Mesendoderm (in vitro differentiated cells): ENCODE measurements at regions not wholly inside any gene's neighbourhood (a gene's known extent, or its start where the extent isn't known, plus 50 kb on each side); places are given as distances from the start of the nearest gene placed in this dataset.

Source experiments
- DNase-seq: peaks from one replicate; pipeline ENCODE4 v3.0.0; 2013
- H2AK5ac ChIP-seq: 2 replicates; pipeline ENCODE4 v1.6.1; 2013; ENCODE audit warnings: low read length, inconsistent platforms
- H2BK120ac ChIP-seq: 2 replicates; pipeline ENCODE4 v1.6.1; 2013; ENCODE audit warnings: low read depth, mild to moderate bottlenecking, low read length, moderate library complexity, mixed read lengths
- H2BK15ac ChIP-seq: replicated peaks from 2 replicates; pipeline ENCODE4 v1.6.1; 2013; ENCODE audit warnings: low read depth, mild to moderate bottlenecking, moderate library complexity
- H2BK5ac ChIP-seq: 2 replicates; pipeline ENCODE4 v1.6.1; 2013; ENCODE audit warnings: low read length, inconsistent platforms
- H3K18ac ChIP-seq: 2 replicates; pipeline ENCODE4 v1.6.1; 2013; ENCODE audit warnings: mild to moderate bottlenecking, low read length, mixed read lengths
- H3K23ac ChIP-seq: one replicate; pipeline ENCODE4 v1.6.1; 2013; ENCODE audit warnings: low read length
- H3K27ac ChIP-seq: 2 replicates; pipeline ENCODE4 v1.5.1; 2013; ENCODE audit warnings: low read depth, mild to moderate bottlenecking, inconsistent platforms, low read length, moderate library complexity
- H3K27me3 ChIP-seq: 2 replicates; pipeline ENCODE4 v1.6.1; 2013; ENCODE audit warnings: low read length, control low read depth, mild to moderate bottlenecking, inconsistent platforms; ENCODE audit not compliant: insufficient read depth, poor library complexity
- H3K36me3 ChIP-seq: 2 replicates; pipeline ENCODE4 v1.6.1; 2013; ENCODE audit warnings: low read length, inconsistent platforms; ENCODE audit not compliant: control insufficient read depth, insufficient read depth
- H3K4ac ChIP-seq: one replicate; pipeline ENCODE4 v1.6.1; 2013; ENCODE audit warnings: low read depth, mild to moderate bottlenecking, low read length, moderate library complexity
- H3K4me1 ChIP-seq: 2 replicates; pipeline ENCODE4 v1.6.1; 2013; ENCODE audit warnings: low read depth, low read length, inconsistent platforms; ENCODE audit not compliant: control insufficient read depth
- H3K4me2 ChIP-seq: 2 replicates; pipeline ENCODE4 v1.6.1; 2013; ENCODE audit warnings: low read length
- H3K4me3 ChIP-seq: 2 replicates; pipeline ENCODE4 v1.5.1; 2013; ENCODE audit warnings: mild to moderate bottlenecking, low read length
- H3K56ac ChIP-seq: one replicate; pipeline ENCODE4 v1.6.1; 2013; ENCODE audit warnings: low read length
- H3K79me1 ChIP-seq: 2 replicates; pipeline ENCODE4 v1.6.1; 2013; ENCODE audit warnings: low read length, inconsistent platforms
- H3K79me2 ChIP-seq: 2 replicates; pipeline ENCODE4 v1.6.1; 2013; ENCODE audit warnings: mild to moderate bottlenecking, low read length; ENCODE audit not compliant: control insufficient read depth, insufficient read depth
- H3K9ac ChIP-seq: 2 replicates; pipeline ENCODE4 v1.6.1; 2013; ENCODE audit warnings: low read length, inconsistent platforms
- H4K5ac ChIP-seq: one replicate; pipeline ENCODE4 v1.6.1; 2013; ENCODE audit warnings: low read length
- H4K8ac ChIP-seq: one replicate; pipeline ENCODE4 v1.6.1; 2013; ENCODE audit warnings: low read depth, mild to moderate bottlenecking, control low read depth, low read length, moderate library complexity
- WGBS: extraction: QIAGEN DNeasy Blood & Tissue Kit; methylation state at CpG from one replicate; pipeline ENCODE4 v1.1.7; 2013; ENCODE audit warnings: low lambda C conversion rate, missing lambda C conversion rate; ENCODE audit not compliant: insufficient coverage; ENCODE audit errors: extremely low coverage; 5-methylcytosine and 5-hydroxymethylcytosine counted together

DNA sequence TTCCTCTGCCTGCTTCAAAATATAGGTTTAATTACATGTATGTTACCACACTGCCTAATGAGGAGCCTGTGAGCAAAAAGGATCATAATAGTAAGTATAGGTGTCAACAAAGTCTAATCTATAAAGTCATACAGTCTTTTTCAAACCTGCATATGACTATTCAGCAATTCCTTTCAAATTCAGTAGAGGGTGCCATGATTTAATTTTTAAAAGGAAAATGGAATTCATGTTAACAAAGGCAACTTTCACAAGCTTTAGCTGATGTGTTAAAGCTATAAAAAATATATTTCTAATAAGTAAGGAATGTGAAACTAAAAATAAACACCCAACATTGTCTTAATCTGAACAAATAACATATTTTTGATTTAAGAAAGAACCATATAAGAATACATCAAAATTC, 52.1 kb downstream of the MPP7 start:
- no peak for DNase-seq
- Histone ChIP-seq H2BK15ac (no peak overlapping the region), H3K4me3 (no peak overlapping the region), H3K9ac (no peak overlapping the region), H2AK5ac (no peak overlapping the region), H4K5ac (no peak overlapping the region), H2BK120ac (no peak overlapping the region), H3K4me1 (no peaks in the 10 kb centered on the region), H3K27me3 (no peaks in the 10 kb centered on the region), H3K4me2 (no peak overlapping the region), H2BK5ac (no peak overlapping the region), H4K8ac (no peak overlapping the region), H3K79me2 (no peaks in the 10 kb centered on the region), H3K36me3 (no peaks in the 10 kb centered on the region), H3K18ac (no peak overlapping the region), H3K27ac (no peak overlapping the region), H3K56ac (no peak overlapping the region), H3K79me1 (no peaks in the 10 kb centered on the region), H3K23ac (no peak overlapping the region), H3K4ac (no peak overlapping the region)

GRCh38 chr10:28250358-28250757, 52.5 kb downstream of the MPP7 start:
- Histone ChIP-seq H3K4me3 (no peak overlapping the region), H3K4ac (no peak overlapping the region), H2BK5ac (no peak overlapping the region), H2BK120ac (no peak overlapping the region), H3K18ac (no peak overlapping the region), H3K4me1 (no peaks in the 10 kb centered on the region), H3K27ac (no peak overlapping the region), H3K36me3 (no peaks in the 10 kb centered on the region), H3K56ac (no peak overlapping the region), H2BK15ac (no peak overlapping the region), H3K9ac (no peak overlapping the region), H4K5ac (no peak overlapping the region), H2AK5ac (no peak overlapping the region), H3K23ac (no peak overlapping the region), H3K79me1 (no peaks in the 10 kb centered on the region), H3K4me2 (no peak overlapping the region), H4K8ac (no peak overlapping the region), H3K79me2 (no peaks in the 10 kb centered on the region), H3K27me3 (no peaks in the 10 kb centered on the region)
- no peak for DNase-seq
- no CpG with 5 or more reads among the region's 4 CpGs for WGBS

- Histone ChIP-seq H3K56ac (no peak overlapping the region), H3K9ac (no peak overlapping the region), H4K5ac (no peak overlapping the region), H2BK5ac (no peak overlapping the region), H3K4me1 (no peaks in the 10 kb centered on the region), H2BK120ac (no peak overlapping the region), H3K27me3 (no peaks in the 10 kb centered on the region), H3K79me2 (no peaks in the 10 kb centered on the region), H3K4me3 (no peak overlapping the region), H3K23ac (no peak overlapping the region), H3K4ac (no peak overlapping the region), H4K8ac (no peak overlapping the region), H3K18ac (no peak overlapping the region), H3K79me1 (no peaks in the 10 kb centered on the region), H3K36me3 (no peaks in the 10 kb centered on the region), H3K27ac (no peak overlapping the region), H3K4me2 (no peak overlapping the region), H2BK15ac (no peak overlapping the region), H2AK5ac (no peak overlapping the region)
- DNase-seq, result no peak
- no CpG with 5 or more reads among the region's 6 CpGs for WGBS
Observed at GRCh38 chr10:28249512-28249911, 53.4 kb downstream of the MPP7 start.

DNA sequence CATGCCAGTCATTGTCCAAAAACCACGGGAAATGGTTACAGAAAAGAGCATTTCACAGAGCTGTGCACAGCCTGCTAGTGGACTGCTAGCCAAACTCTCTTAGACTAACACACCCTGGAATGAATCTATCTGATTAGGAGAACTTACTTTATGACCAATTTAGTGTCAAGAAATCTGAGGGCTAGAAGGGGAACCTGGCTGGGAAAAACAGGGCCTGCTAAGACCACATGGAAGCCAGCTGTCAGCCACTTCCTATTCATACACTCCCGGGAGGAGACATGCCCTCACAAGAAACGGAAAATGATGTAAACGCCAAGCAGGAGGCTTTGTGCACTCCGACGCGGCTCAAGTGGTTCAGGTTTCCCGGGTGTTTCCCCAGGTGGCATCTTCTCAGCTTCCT, 54.8 kb downstream of the MPP7 start:
- no peak overlapping the region for H2BK120ac ChIP-seq
- no peak overlapping the region for H3K56ac ChIP-seq
- H3K4me2 ChIP-seq, result no peak overlapping the region
- no peak overlapping the region for H3K18ac ChIP-seq
- no peak overlapping the region for H4K8ac ChIP-seq
- no CpG with 5 or more reads among the region's 8 CpGs for WGBS
- no peaks in the 10 kb centered on the region for H3K36me3 ChIP-seq
- H3K9ac ChIP-seq, result no peak overlapping the region
- H3K4me1 ChIP-seq, result no peaks in the 10 kb centered on the region
- no peak overlapping the region for H3K4me3 ChIP-seq
- H3K23ac ChIP-seq, result no peak overlapping the region
- H2AK5ac ChIP-seq, result no peak overlapping the region
- H3K27me3 ChIP-seq, result no peaks in the 10 kb centered on the region
- no peak overlapping the region for H2BK15ac ChIP-seq
- H3K79me2 ChIP-seq, result no peaks in the 10 kb centered on the region
- no peaks in the 10 kb centered on the region for H3K79me1 ChIP-seq
- DNase-seq, result no peak
- no peak overlapping the region for H2BK5ac ChIP-seq
- H3K27ac ChIP-seq, result no peak overlapping the region
- H3K4ac ChIP-seq, result no peak overlapping the region
- H4K5ac ChIP-seq, result no peak overlapping the region

DNA sequence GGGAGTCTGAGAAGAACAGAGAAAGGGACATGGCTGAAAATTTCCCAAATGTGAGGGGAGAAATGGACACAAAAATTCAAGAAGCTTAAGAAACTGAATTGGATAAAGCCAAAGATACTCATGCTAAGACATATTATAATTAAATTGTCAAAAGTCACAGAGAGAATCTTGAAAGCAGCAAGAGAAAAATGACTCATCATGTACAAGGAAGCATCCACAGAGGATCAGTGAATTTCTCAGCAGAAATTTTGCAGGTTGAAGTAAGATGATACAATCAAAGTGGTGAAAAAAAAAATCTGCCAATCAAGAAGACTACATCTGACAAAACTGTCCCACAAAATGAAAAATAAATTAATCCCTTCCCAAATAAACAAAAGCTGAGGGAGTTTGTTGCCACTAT, 56.8 kb downstream of the MPP7 start:
- Histone ChIP-seq H3K23ac (no peak overlapping the region), H3K56ac (no peak overlapping the region), H3K27me3 (no peaks in the 10 kb centered on the region), H2BK120ac (no peak overlapping the region), H4K8ac (no peak overlapping the region), H2BK5ac (no peak overlapping the region), H3K4me2 (no peak overlapping the region), H3K79me2 (no peaks in the 10 kb centered on the region), H3K4ac (no peak overlapping the region), H3K4me3 (no peak overlapping the region), H3K36me3 (no peaks in the 10 kb centered on the region), H3K79me1 (no peaks in the 10 kb centered on the region), H2BK15ac (no peak overlapping the region), H2AK5ac (no peak overlapping the region), H3K27ac (no peak overlapping the region), H3K9ac (no peak overlapping the region), H3K18ac (no peak overlapping the region), H3K4me1 (no peaks in the 10 kb centered on the region), H4K5ac (no peak overlapping the region)
- no peak for DNase-seq

DNA sequence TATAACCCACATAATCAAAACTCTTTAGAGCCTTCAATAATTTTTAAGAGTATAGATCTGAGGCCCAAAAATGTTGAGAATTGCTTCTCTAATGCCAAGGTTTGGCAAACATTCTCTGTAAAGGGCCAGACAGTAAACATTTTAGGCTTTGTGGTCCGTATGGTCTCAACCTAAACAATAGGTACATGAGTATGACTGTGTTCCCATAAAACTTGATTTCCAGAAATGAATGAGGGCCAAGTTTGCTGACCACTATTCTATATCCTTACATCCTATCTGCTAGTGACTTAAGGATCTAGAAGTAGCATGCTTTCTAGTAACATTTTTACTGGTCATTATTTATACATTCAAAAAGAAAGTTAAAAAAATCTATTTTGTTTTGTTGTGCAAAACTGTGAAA, 58.9 kb downstream of the MPP7 start:
- H3K79me2 ChIP-seq, result no peaks in the 10 kb centered on the region
- H3K79me1 ChIP-seq, result no peaks in the 10 kb centered on the region
- no peak overlapping the region for H3K27ac ChIP-seq
- H3K36me3 ChIP-seq, result no peaks in the 10 kb centered on the region
- H3K23ac ChIP-seq, result no peak overlapping the region
- H3K27me3 ChIP-seq, result no peaks in the 10 kb centered on the region
- no peak overlapping the region for H2BK120ac ChIP-seq
- no peak overlapping the region for H3K4ac ChIP-seq
- no peak overlapping the region for H2BK15ac ChIP-seq
- H3K56ac ChIP-seq, result no peak overlapping the region
- H2BK5ac ChIP-seq, result no peak overlapping the region
- H3K18ac ChIP-seq, result no peak overlapping the region
- no peak overlapping the region for H3K9ac ChIP-seq
- H3K4me1 ChIP-seq, result no peaks in the 10 kb centered on the region
- H4K5ac ChIP-seq, result no peak overlapping the region
- H3K4me3 ChIP-seq, result no peak overlapping the region
- no peak overlapping the region for H4K8ac ChIP-seq
- H2AK5ac ChIP-seq, result no peak overlapping the region
- H3K4me2 ChIP-seq, result no peak overlapping the region
- no peak for DNase-seq
- WGBS, result no CpG with 5 or more reads among the region's 1 CpG
